ENCODE measurements at regions not wholly inside any gene's neighbourhood (a gene's known extent, or its start where the extent isn't known, plus 50 kb on each side); places are given as distances from the start of the nearest gene placed in this dataset.

GRCh38 chr7:124553502-124553901 is 212.1 kb downstream of the GPR37 start:
- H3K36me3 ChIP-seq = no peaks in the 10 kb centered on the region
- intact Hi-C loops (cut with DNase I) = no loop called here
- 79 to 88% (median 84%) methylated on average over 4 of the region's 4 CpGs for WGBS, 3 donors

GRCh38 chr7:124552217-124552616 is 213.4 kb downstream of the GPR37 start:
- no peaks in the 10 kb centered on the region for H3K4me1 ChIP-seq (ENCODE audit: insufficient read depth)
- intact Hi-C loops (cut with DNase I) = no loop called here
- H3K4me3 ChIP-seq = no peak overlapping the region
- H3K9me3 ChIP-seq = no peaks in the 10 kb centered on the region
- DNase-seq = no peak
- H3K27me3 ChIP-seq = no peaks in the 10 kb centered on the region
- no peak overlapping the region for H3K27ac ChIP-seq
- WGBS, 3 donors = 70 to 76% (median 74%) methylated on average over 2 of the region's 2 CpGs
- no peak for TF ChIP-seq CTCF (IDR thresholded peaks at IDR 0.05)
- no peak for TF ChIP-seq POLR2A (IDR thresholded peaks at IDR 0.05)
- TF ChIP-seq EP300 (IDR thresholded peaks at IDR 0.05) = no peak
- H3K36me3 ChIP-seq = no peaks in the 10 kb centered on the region

More at GRCh38 chr7:124553502-124553901, 212.1 kb downstream of the GPR37 start:
- Histone ChIP-seq H3K4me1 (ENCODE audit: insufficient read depth) (no peaks in the 10 kb centered on the region), H3K9me3 (no peaks in the 10 kb centered on the region), H3K27ac (no peak overlapping the region), H3K27me3 (no peaks in the 10 kb centered on the region), H3K4me3 (no peak overlapping the region)
- TF ChIP-seq POLR2A (IDR thresholded peaks at IDR 0.05) (no peak), CTCF (IDR thresholded peaks at IDR 0.05) (no peak), EP300 (IDR thresholded peaks at IDR 0.05) (no peak)
- no peak for DNase-seq

GRCh38 chr7:124550036-124550435 is 215.6 kb downstream of the GPR37 start:
- intact Hi-C loops (cut with DNase I) = no loop called here
- Histone ChIP-seq H3K36me3 (no peaks in the 10 kb centered on the region), H3K27ac (no peak overlapping the region), H3K4me3 (no peak overlapping the region), H3K4me1 (ENCODE audit: insufficient read depth) (no peaks in the 10 kb centered on the region), H3K9me3 (no peaks in the 10 kb centered on the region), H3K27me3 (no peaks in the 10 kb centered on the region)
- DNase-seq = no peak
- 50 to 66% (median 57%) methylated on average over 1 of the region's 1 CpG for WGBS, 3 donors
- no peak for TF ChIP-seq POLR2A (IDR thresholded peaks at IDR 0.05)
- no peak for TF ChIP-seq EP300 (IDR thresholded peaks at IDR 0.05)
- TF ChIP-seq CTCF (IDR thresholded peaks at IDR 0.05) = no peak

GRCh38 chr7:124542476-124542875 is 223.1 kb downstream of the GPR37 start:
- DNase-seq = no peak
- 86 to 97% (median 93%) methylated on average over 1 of the region's 1 CpG for WGBS, 3 donors

More at GRCh38 chr7:124542476-124542875, 223.1 kb downstream of the GPR37 start:
- Histone ChIP-seq H3K27ac (no peak overlapping the region), H3K36me3 (no peaks in the 10 kb centered on the region), H3K27me3 (no peaks in the 10 kb centered on the region), H3K4me3 (no peak overlapping the region), H3K4me1 (ENCODE audit: insufficient read depth) (no peaks in the 10 kb centered on the region), H3K9me3 (no peaks in the 10 kb centered on the region)
- intact Hi-C loops (cut with DNase I) = no loop called here
- TF ChIP-seq CTCF (IDR thresholded peaks at IDR 0.05) (no peak), EP300 (IDR thresholded peaks at IDR 0.05) (no peak), POLR2A (IDR thresholded peaks at IDR 0.05) (no peak)

Data from ovary (tissue), 7 donors.